Right lobe of liver (tissue), 6 donors: ENCODE measurements at regions not wholly inside any gene's neighbourhood (a gene's known extent, or its start where the extent isn't known, plus 50 kb on each side); places are given as distances from the start of the nearest gene placed in this dataset.

Experiments used
- ATAC-seq, 4 donors: fragments of 200-7000 bp; cut with Tn5 transposase; one replicate each; pipeline ENCODE4 v1.9.1; 2020; ENCODE audit warnings: mild to moderate bottlenecking in 4 of 4, moderate library complexity in 4 of 4
- DNase-seq, 3 donors: peaks; one replicate each; pipeline ENCODE4 v3.0.0-alpha.2; 2020
- H3K27ac ChIP-seq, 3 donors: fragments of 200-600 bp; one replicate each; pipeline ENCODE4 v1.8.0; 2022
- H3K27me3 ChIP-seq, 2 donors: fragments of 200-600 bp; one replicate each; pipeline ENCODE4 v1.8.0; 2022
- H3K36me3 ChIP-seq, 4 donors: fragments of 200-600 bp; sonication (generic) in 1 of 4; one replicate each; pipeline versions ENCODE4 v1.5.1 to v1.8.0; 2017 to 2022; ENCODE audit warnings: control low read depth in 1 of 4
- H3K4me1 ChIP-seq, 4 donors: fragments of 200-600 bp; sonication (generic) in 1 of 4; one replicate each; pipeline versions ENCODE4 v1.5.1 to v1.8.0; 2017 to 2022; ENCODE audit warnings: control low read depth in 1 of 4
- H3K4me3 ChIP-seq, 3 donors: fragments of 200-600 bp; one replicate each; pipeline ENCODE4 v1.8.0; 2022
- H3K9me3 ChIP-seq, 4 donors: fragments of 200-600 bp; sonication (generic) in 1 of 4; one replicate each; pipeline versions ENCODE4 v1.5.1 to v1.8.0; 2017 to 2022; ENCODE audit warnings: control low read depth in 1 of 4
- CTCF ChIP-seq, 4 donors: fragments of 200-600 bp in 3 of 4; fragments of 450-650 bp in 1 of 4; IDR thresholded peaks; one replicate each; pipeline versions ENCODE4 v1.5.1 to v1.8.0; 2016 to 2022; ENCODE audit warnings: antibody characterized with exemption in 4 of 4, mild to moderate bottlenecking in 2 of 4
- POLR2A ChIP-seq: fragments of 450-650 bp; IDR thresholded peaks from one replicate; pipeline ENCODE4 v1.6.1; 2017; ENCODE audit warnings: antibody characterized with exemption, mild to moderate bottlenecking
- WGBS: methylation state at CpG from one replicate; pipeline ENCODE4 v1.1.6; 2018; ENCODE audit warnings: low coverage, low lambda C conversion rate; ENCODE audit not compliant: insufficient coverage; ENCODE audit errors: missing lambda C conversion rate; 5-methylcytosine and 5-hydroxymethylcytosine counted together
- intact Hi-C, 2 donors: fragments of 100-400 bp; cut with DNase I; formaldehyde crosslinking; loops; one replicate each; pipeline versions ENCODE4 v1.11.2 to v1.14.1; 2022
- donor health status: DM: no; HTN: yes; CAD: no.
- donor health status: DM: no; HTN: no; CAD: no.
- donor health status: DM: no; HTN: no; CAD: no.
- donor health status: DM: no; HTN: yes; CAD: no.
- donor health status: DM: no; HTN: yes; CAD: no.

GRCh38 chr10:108850138-108850854 lies 1073.0 kb downstream of the XPNPEP1 start:
- intact Hi-C loops, result no loop called here
- DNase-seq (no peak), ATAC-seq (no peak)
- no peak for TF ChIP-seq POLR2A
- TF ChIP-seq CTCF (IDR thresholded peaks at IDR 0.05), result no peak
- H3K4me1 ChIP-seq, result no peaks in the 10 kb centered on the region
- H3K27ac ChIP-seq, result no peak overlapping the region
- H3K9me3 ChIP-seq, result no peaks in the 10 kb centered on the region
- no peaks in the 10 kb centered on the region for H3K36me3 ChIP-seq
- WGBS, result 64% methylated on average over 1 of the region's 1 CpG
- peaks cover 0 to 4% of the 10 kb centered on the region in 2 donors for H3K27me3 ChIP-seq
- no peak overlapping the region for H3K4me3 ChIP-seq

- no peak for DNase-seq
- Histone ChIP-seq H3K27ac (no peak overlapping the region), H3K4me1 (no peaks in the 10 kb centered on the region), H3K9me3 (no peaks in the 10 kb centered on the region), H3K36me3 (no peaks in the 10 kb centered on the region), H3K27me3 (peaks cover 0 to 4% of the 10 kb centered on the region in 2 donors), H3K4me3 (no peak overlapping the region)
- intact Hi-C loops, result no loop called here
- no peak for ATAC-seq
- TF ChIP-seq CTCF (IDR thresholded peaks at IDR 0.05) (no peak), POLR2A (no peak)
- WGBS, result 67% methylated on average over 2 of the region's 2 CpGs
Observed at GRCh38 chr10:108849688-108850087, 1073.6 kb downstream of the XPNPEP1 start.

GRCh38 chr10:108849186-108849585 lies 1074.1 kb downstream of the XPNPEP1 start:
- intact Hi-C loops, result no loop called here
- ATAC-seq, result no peak
- Histone ChIP-seq H3K4me3 (no peak overlapping the region), H3K27ac (no peak overlapping the region), H3K36me3 (no peaks in the 10 kb centered on the region), H3K4me1 (no peaks in the 10 kb centered on the region), H3K27me3 (peaks cover 0 to 4% of the 10 kb centered on the region in 2 donors), H3K9me3 (no peaks in the 10 kb centered on the region)
- TF ChIP-seq POLR2A, result no peak
- TF ChIP-seq CTCF (IDR thresholded peaks at IDR 0.05), result no peak
- DNase-seq, result no peak

GRCh38 chr10:108848046-108848445 lies 1075.3 kb downstream of the XPNPEP1 start:
- H3K9me3 ChIP-seq, result no peaks in the 10 kb centered on the region
- H3K36me3 ChIP-seq, result no peaks in the 10 kb centered on the region
- H3K4me1 ChIP-seq, result no peaks in the 10 kb centered on the region
- no peak overlapping the region for H3K27ac ChIP-seq
- intact Hi-C loops, result no loop called here
- ATAC-seq (no peak), DNase-seq (no peak)
- TF ChIP-seq POLR2A, result no peak
- no peak for TF ChIP-seq CTCF (IDR thresholded peaks at IDR 0.05)
- H3K27me3 ChIP-seq, result peaks cover 0 to 4% of the 10 kb centered on the region in 2 donors
- 36% methylated on average over 1 of the region's 1 CpG for WGBS
- no peak overlapping the region for H3K4me3 ChIP-seq

- Histone ChIP-seq H3K4me1 (no peaks in the 10 kb centered on the region), H3K36me3 (no peaks in the 10 kb centered on the region), H3K27me3 (no peaks in the 10 kb centered on the region), H3K4me3 (no peak overlapping the region), H3K27ac (no peak overlapping the region), H3K9me3 (no peaks in the 10 kb centered on the region)
- intact Hi-C loops, result no loop called here
- no peak for TF ChIP-seq POLR2A
- no peak for TF ChIP-seq CTCF (IDR thresholded peaks at IDR 0.05)
- no peak for DNase-seq
- WGBS, result 58% methylated on average over 3 of the region's 3 CpGs
- no peak for ATAC-seq
Observed at GRCh38 chr10:108840944-108841343, 1082.4 kb downstream of the XPNPEP1 start.
